B cell (primary cell): ENCODE measurements at regions not wholly inside any gene's neighbourhood (a gene's known extent, or its start where the extent isn't known, plus 50 kb on each side); places are given as distances from the start of the nearest gene placed in this dataset.

ENCODE experiments used
- ATAC-seq: fragments of 200-7000 bp; cut with Tn5 transposase; one replicate; pipeline ENCODE4 v1.10.0; 2021; ENCODE audit warnings: low read depth, mild to moderate bottlenecking, moderate number of reproducible peaks, moderate library complexity
- CTCF ChIA-PET: fragments of 350-600 bp; sonication (Branson Sonifier 250); formaldehyde crosslinking; loops from one replicate; lab custom pipeline; 2021; ENCODE audit warnings: antibody characterized with exemption, inconsistent platforms; lab: Charles Lee
- POLR2A ChIA-PET: fragments of 350-600 bp; sonication (Branson Sonifier 250); formaldehyde crosslinking; loops from one replicate; lab custom pipeline; 2021; ENCODE audit warnings: antibody characterized with exemption; lab: Charles Lee
- DNase-seq: peaks from one replicate; pipeline ENCODE4 v3.0.0; 2013
- H2AFZ ChIP-seq: 2 replicates; pipeline ENCODE4 v1.6.1; 2012; ENCODE audit warnings: mild to moderate bottlenecking, low read depth, low read length; ENCODE audit not compliant: insufficient read depth, poor library complexity, severe bottlenecking
- H3K27ac ChIP-seq, 2 donors: 1 replicate in 1 of 2; 2 replicates in 1 of 2; pipeline ENCODE4 v1.5.1; 2012 to 2013; ENCODE audit warnings: low read length in 2 of 2, mild to moderate bottlenecking in 2 of 2, moderate library complexity in 1 of 2
- H3K27me3 ChIP-seq, 4 experiments: fragments of 200-600 bp in 1 of 4; sonication (generic) in 1 of 4; replicated peaks in 1 of 4; 1 replicate in 2 of 4; 2 replicates in 2 of 4; pipeline versions ENCODE4 v1.6.1 to v1.7.0; 2013 to 2016; ENCODE audit warnings: low read length in 3 of 4, mild to moderate bottlenecking in 2 of 4, mixed read lengths in 1 of 4, moderate library complexity in 1 of 4; ENCODE audit not compliant: insufficient read depth in 4 of 4, control insufficient read depth in 3 of 4; ENCODE audit errors: control extremely low read depth in 1 of 4
- H3K36me3 ChIP-seq, 2 experiments: replicated peaks in 1 of 2; 1 replicate in 1 of 2; 2 replicates in 1 of 2; pipeline versions ENCODE4 v1.6.1 to v1.7.1; 2013; ENCODE audit warnings: low read length in 1 of 2; ENCODE audit not compliant: insufficient read depth in 2 of 2, control insufficient read depth in 1 of 2; ENCODE audit errors: control extremely low read depth in 1 of 2, extremely low read depth in 1 of 2
- H3K4me1 ChIP-seq, 2 donors: fragments of 200-600 bp in 1 of 2; sonication (generic) in 1 of 2; 1 replicate in 1 of 2; 2 replicates in 1 of 2; pipeline versions ENCODE4 v1.5.1 to v1.6.1; 2013 to 2017; ENCODE audit warnings: low read length in 2 of 2; ENCODE audit not compliant: control insufficient read depth in 2 of 2, insufficient read depth in 2 of 2
- H3K4me2 ChIP-seq: replicated peaks from 2 replicates; pipeline ENCODE3; 2012; ENCODE audit warnings: mild to moderate bottlenecking, low read depth, low read length; ENCODE audit not compliant: poor library complexity, severe bottlenecking
- H3K4me3 ChIP-seq, 5 experiments: fragments of 200-600 bp in 1 of 5; sonication (generic) in 1 of 5; 1 replicate in 3 of 5; 2 replicates in 2 of 5; pipeline versions ENCODE4 v1.5.1 to v1.7.0; 2011 to 2016; ENCODE audit warnings: low read length in 4 of 5, mild to moderate bottlenecking in 4 of 5, low read depth in 2 of 5, control low read depth in 1 of 5, moderate library complexity in 1 of 5; ENCODE audit not compliant: insufficient read depth in 1 of 5; ENCODE audit errors: control extremely low read depth in 1 of 5, extremely low read depth in 1 of 5
- H3K79me2 ChIP-seq: fragments of 200-600 bp; sonication (generic); one replicate; pipeline ENCODE4 v1.6.0; 2016; ENCODE audit warnings: low read length; ENCODE audit not compliant: control insufficient read depth, insufficient read depth
- H3K9ac ChIP-seq: fragments of 200-600 bp; sonication (generic); 2 replicates; pipeline ENCODE4 v1.6.1; 2017; ENCODE audit warnings: mild to moderate bottlenecking, low read length, moderate library complexity
- H3K9me3 ChIP-seq, 3 donors: one replicate each; pipeline versions ENCODE4 v1.6.1 to v1.7.1; 2013; ENCODE audit warnings: low read length in 2 of 3; ENCODE audit not compliant: control insufficient read depth in 2 of 3, insufficient read depth in 1 of 3; ENCODE audit errors: control extremely low read depth in 1 of 3
- H4K20me1 ChIP-seq: 2 replicates; pipeline ENCODE4 v1.6.0; 2012; ENCODE audit warnings: mild to moderate bottlenecking, low read length; ENCODE audit not compliant: insufficient read depth, control insufficient read depth, poor library complexity, severe bottlenecking
- H3K27ac Mint-ChIP-seq: one replicate; pipeline ENCODE4 v1.8.0; 2021; ENCODE audit warnings: mixed read lengths
- H3K27me3 Mint-ChIP-seq: one replicate; pipeline ENCODE4 v1.8.0; 2021; ENCODE audit warnings: mixed read lengths
- H3K4me1 Mint-ChIP-seq: one replicate; pipeline ENCODE4 v1.8.0; 2021; ENCODE audit warnings: mixed read lengths
- H3K4me3 Mint-ChIP-seq: one replicate; pipeline ENCODE4 v1.8.0; 2021; ENCODE audit warnings: mixed read lengths
- H3K9me3 Mint-ChIP-seq: one replicate; pipeline ENCODE4 v1.8.0; 2022; ENCODE audit warnings: mixed read lengths; ENCODE audit not compliant: insufficient read depth
- EZH2 ChIP-seq: IDR thresholded peaks from 2 replicates; pipeline ENCODE4 v1.6.1; 2012; ENCODE audit warnings: borderline replicate concordance, low read depth, mild to moderate bottlenecking, moderate library complexity, low read length; ENCODE audit not compliant: insufficient read depth, poor library complexity, severe bottlenecking
- WGBS: methylation state at CpG from one replicate; pipeline ENCODE4 v1.1.5; 2013; ENCODE audit warnings: missing lambda C conversion rate; ENCODE audit not compliant: insufficient coverage; 5-methylcytosine and 5-hydroxymethylcytosine counted together
- intact Hi-C: fragments of 100-400 bp; cut with micrococcal nuclease; formaldehyde crosslinking; loops from one replicate; pipeline ENCODE4 v1.10.0; 2022
- TF ChIP-seq, protein P1 (sequence below): fragments of 200-600 bp; IDR thresholded peaks from one replicate; pipeline ENCODE4 v1.8.0; 2022; ENCODE audit warnings: antibody characterized with exemption, mild to moderate bottlenecking

DNA sequence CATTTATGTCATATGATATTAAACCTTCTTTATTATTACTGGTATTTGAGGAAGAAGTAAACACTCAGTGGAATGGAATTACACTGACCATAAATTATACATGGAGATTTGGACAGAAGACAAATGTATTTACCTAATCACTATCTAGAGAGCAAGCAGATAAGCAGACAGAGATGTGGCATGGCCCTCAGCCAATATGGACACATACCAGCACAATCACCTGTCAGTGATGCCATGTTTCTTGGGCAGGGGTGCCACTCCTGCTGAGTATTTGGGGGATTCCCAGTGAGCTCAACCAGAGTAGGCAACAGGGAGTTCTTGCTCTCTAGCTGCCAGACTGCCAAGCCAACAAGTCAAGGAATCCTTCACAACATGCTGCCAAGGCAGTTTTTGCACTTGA lies 866.3 kb upstream of the LRRN3 start:
- Mint-ChIP-seq H3K4me1 (no peaks in the 10 kb centered on the region), H3K4me3 (no peak overlapping the region), H3K9me3 (peaks cover 3% of the 10 kb centered on the region), H3K27ac (no peak overlapping the region), H3K27me3 (no peaks in the 10 kb centered on the region)
- Histone ChIP-seq H3K79me2 (no peaks in the 10 kb centered on the region), H3K4me1 (no peaks in the 10 kb centered on the region), H3K9ac (no peak overlapping the region), H3K36me3 (no peaks in the 10 kb centered on the region), H3K27ac (no peak overlapping the region), H3K27me3 (no peaks in the 10 kb centered on the region), H2AFZ (no peak overlapping the region), H3K9me3 (no peaks in the 10 kb centered on the region), H4K20me1 (no peaks in the 10 kb centered on the region), H3K4me3 (no peak overlapping the region), H3K4me2 (no peak overlapping the region)
- no peak for DNase-seq
- no peak for ATAC-seq
- CTCF ChIA-PET: no interaction called here
- intact Hi-C loops: no loop called here
- TF ChIP-seq EZH2: no peak
- TF ChIP-seq, protein P1, sequence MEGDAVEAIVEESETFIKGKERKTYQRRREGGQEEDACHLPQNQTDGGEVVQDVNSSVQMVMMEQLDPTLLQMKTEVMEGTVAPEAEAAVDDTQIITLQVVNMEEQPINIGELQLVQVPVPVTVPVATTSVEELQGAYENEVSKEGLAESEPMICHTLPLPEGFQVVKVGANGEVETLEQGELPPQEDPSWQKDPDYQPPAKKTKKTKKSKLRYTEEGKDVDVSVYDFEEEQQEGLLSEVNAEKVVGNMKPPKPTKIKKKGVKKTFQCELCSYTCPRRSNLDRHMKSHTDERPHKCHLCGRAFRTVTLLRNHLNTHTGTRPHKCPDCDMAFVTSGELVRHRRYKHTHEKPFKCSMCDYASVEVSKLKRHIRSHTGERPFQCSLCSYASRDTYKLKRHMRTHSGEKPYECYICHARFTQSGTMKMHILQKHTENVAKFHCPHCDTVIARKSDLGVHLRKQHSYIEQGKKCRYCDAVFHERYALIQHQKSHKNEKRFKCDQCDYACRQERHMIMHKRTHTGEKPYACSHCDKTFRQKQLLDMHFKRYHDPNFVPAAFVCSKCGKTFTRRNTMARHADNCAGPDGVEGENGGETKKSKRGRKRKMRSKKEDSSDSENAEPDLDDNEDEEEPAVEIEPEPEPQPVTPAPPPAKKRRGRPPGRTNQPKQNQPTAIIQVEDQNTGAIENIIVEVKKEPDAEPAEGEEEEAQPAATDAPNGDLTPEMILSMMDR: no peak
- POLR2A ChIA-PET: no interaction called here

DNA sequence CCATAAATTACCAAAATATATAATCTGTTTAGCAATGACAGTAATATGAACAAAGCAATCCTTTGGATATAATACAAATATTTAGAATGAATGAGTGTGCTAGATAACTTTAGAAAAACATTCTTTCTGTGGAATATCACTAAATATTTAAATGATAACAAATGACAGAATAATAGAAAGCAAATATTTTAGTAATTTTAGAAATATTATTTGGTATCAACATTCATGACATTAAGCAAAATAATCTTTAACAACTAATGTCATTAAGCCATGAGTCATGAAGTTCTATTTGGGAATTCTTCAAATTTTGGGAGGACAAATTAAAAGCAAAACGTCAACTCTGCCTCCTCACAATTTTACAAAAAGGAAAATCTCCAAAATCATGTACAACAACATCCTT lies 844.8 kb upstream of the LRRN3 start:
- H3K4me1 ChIP-seq: no peaks in the 10 kb centered on the region
- H2AFZ ChIP-seq: no peak overlapping the region
- Mint-ChIP-seq H3K4me1 (no peaks in the 10 kb centered on the region), H3K27me3 (no peaks in the 10 kb centered on the region), H3K9me3 (peaks cover 2% of the 10 kb centered on the region), H3K4me3 (no peak overlapping the region), H3K27ac (no peak overlapping the region)
- intact Hi-C loops: no loop called here
- no peaks in the 10 kb centered on the region for H3K27me3 ChIP-seq
- no peaks in the 10 kb centered on the region for H4K20me1 ChIP-seq
- DNase-seq (no peak), ATAC-seq (no peak)
- POLR2A ChIA-PET: no interaction called here
- H3K79me2 ChIP-seq: no peaks in the 10 kb centered on the region
- no peak overlapping the region for H3K27ac ChIP-seq
- CTCF ChIA-PET: no interaction called here
- H3K9ac ChIP-seq: no peak overlapping the region
- WGBS: no CpG with 5 or more reads among the region's 1 CpG
- H3K36me3 ChIP-seq: no peaks in the 10 kb centered on the region
- H3K4me2 ChIP-seq: no peak overlapping the region
- no peaks in the 10 kb centered on the region for H3K9me3 ChIP-seq
- no peak overlapping the region for H3K4me3 ChIP-seq
- TF ChIP-seq EZH2: no peak
- TF ChIP-seq, protein P1: no peak
